Adipocyte (in vitro differentiated cells): ENCODE measurements at regions not wholly inside any gene's neighbourhood (a gene's known extent, or its start where the extent isn't known, plus 50 kb on each side); places are given as distances from the start of the nearest gene placed in this dataset.
A peak's percentile ranks its signal among the peaks of the same experiment; 100 is the strongest.

Experiments
- DNase-seq: peaks from one replicate; pipeline ENCODE4 v3.0.0-alpha.2; 2015; ENCODE audit warnings: low read depth
- H3K27me3 ChIP-seq: replicated peaks from 2 replicates; pipeline ENCODE4 v1.7.0; 2013; ENCODE audit warnings: mild to moderate bottlenecking, low read length, moderate library complexity; ENCODE audit not compliant: control insufficient read depth, insufficient read depth
- H3K36me3 ChIP-seq: 2 replicates; pipeline ENCODE4 v1.7.0; 2013; ENCODE audit warnings: low read length, mild to moderate bottlenecking, moderate library complexity; ENCODE audit not compliant: control insufficient read depth, insufficient read depth, severe bottlenecking
- H3K4me1 ChIP-seq: 2 replicates; pipeline ENCODE4 v1.7.0; 2013; ENCODE audit warnings: mild to moderate bottlenecking, low read length, moderate library complexity; ENCODE audit not compliant: control insufficient read depth, insufficient read depth
- H3K4me3 ChIP-seq: 2 replicates; pipeline ENCODE4 v1.7.0; 2013; ENCODE audit warnings: mild to moderate bottlenecking, low read length, moderate library complexity
- H3K9ac ChIP-seq: 2 replicates; pipeline ENCODE4 v1.7.0; 2013; ENCODE audit warnings: mild to moderate bottlenecking, low read length, moderate library complexity
- H3K9me3 ChIP-seq: 2 replicates; pipeline ENCODE4 v1.7.0; 2013; ENCODE audit warnings: mild to moderate bottlenecking, low read length, moderate library complexity; ENCODE audit not compliant: control insufficient read depth

DNA sequence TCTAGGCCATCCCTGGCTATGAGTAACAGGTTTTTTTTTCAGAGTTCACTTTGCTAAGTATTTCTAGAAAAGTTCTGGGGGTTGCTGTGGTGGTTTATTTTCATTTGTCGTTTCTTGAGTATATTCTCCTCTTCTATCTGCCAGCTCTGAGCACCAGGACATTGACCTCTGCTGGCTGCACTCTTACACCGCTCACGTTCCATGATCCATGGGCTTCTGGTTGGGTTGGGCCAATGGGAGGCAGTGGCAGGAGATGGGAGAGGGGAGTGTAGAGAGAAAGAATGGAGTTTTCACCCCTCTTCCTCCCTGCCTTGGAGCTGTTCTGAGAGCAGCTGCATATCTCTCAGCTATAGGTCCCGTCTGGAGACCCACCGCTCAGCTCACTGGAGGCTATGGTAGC is 161.0 kb upstream of the ATXN1 start:
- no peak for DNase-seq
- H3K4me1 ChIP-seq: peaks cover 13% of the 10 kb centered on the region
- H3K36me3 ChIP-seq: no peaks in the 10 kb centered on the region
- H3K9ac ChIP-seq: no peak overlapping the region
- H3K27me3 ChIP-seq: no peaks in the 10 kb centered on the region
- no peak overlapping the region for H3K4me3 ChIP-seq
- H3K9me3 ChIP-seq: no peaks in the 10 kb centered on the region

DNA sequence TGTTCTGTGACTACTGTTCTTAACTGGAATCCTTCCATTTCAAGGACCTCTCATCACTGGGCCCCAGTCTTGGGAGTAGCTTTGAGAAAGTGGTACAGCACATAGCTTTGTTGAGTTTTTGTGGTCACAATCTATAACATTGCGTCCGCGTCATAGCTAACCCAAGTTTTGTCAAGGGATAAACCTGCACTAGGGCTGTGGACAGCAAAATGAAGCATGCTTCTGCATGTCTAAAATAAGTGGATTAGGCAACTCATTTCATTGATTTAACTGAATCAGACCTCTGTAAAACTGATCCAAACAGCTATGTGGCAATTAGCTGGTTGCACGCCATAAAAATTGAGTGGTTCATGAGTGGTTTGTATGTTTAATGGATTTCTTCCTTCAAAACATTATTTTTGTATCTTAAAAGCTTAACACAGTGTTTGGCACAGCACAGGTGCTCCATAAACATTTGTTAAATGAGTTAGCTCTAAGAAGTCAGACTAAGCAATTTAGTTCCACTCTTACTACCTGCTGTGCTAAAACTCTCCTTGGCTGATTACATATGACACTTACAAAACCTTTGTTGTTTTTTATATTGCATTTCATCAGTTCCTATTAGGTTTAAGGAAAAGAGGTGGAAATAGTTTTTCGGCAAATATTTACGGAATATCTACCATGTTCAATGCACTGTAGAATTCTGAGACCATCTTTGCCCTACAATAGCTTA is 160.3 kb upstream of the ATXN1 start:
- no peaks in the 10 kb centered on the region for H3K27me3 ChIP-seq
- no peaks in the 10 kb centered on the region for H3K9me3 ChIP-seq
- H3K4me3 ChIP-seq: no peak overlapping the region

DNA sequence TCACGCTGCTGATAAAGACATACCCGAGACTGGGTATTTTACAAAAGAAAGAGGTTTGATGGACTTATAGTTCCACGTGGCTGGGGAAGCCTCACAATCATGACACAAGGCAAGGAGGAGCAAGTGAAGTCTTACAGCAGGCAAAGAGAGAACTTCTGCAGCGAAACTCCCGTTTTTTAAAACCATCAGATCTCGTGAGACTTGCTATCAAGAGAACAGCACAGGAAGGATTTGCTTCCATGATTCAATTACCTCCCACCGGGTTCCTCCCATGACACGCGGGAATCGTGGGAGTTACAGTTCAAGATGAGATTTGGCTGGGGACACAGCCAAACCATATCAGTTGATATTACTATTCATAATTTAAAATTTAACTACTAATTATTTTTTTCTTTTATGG is 157.3 kb upstream of the ATXN1 start:
- Histone ChIP-seq H3K4me1 (peaks cover 13% of the 10 kb centered on the region), H3K36me3 (no peaks in the 10 kb centered on the region), H3K4me3 (no peak overlapping the region), H3K9ac (no peak overlapping the region), H3K9me3 (peaks cover 10% of the 10 kb centered on the region), H3K27me3 (no peaks in the 10 kb centered on the region)
- DNase-seq: no peak

More for the DNA sequence above, 160.3 kb upstream of the ATXN1 start:
- DNase-seq: peak; percentile 14
- no peaks in the 10 kb centered on the region for H3K36me3 ChIP-seq
- H3K4me1 ChIP-seq: peaks cover 13% of the 10 kb centered on the region
- no peak overlapping the region for H3K9ac ChIP-seq

DNA sequence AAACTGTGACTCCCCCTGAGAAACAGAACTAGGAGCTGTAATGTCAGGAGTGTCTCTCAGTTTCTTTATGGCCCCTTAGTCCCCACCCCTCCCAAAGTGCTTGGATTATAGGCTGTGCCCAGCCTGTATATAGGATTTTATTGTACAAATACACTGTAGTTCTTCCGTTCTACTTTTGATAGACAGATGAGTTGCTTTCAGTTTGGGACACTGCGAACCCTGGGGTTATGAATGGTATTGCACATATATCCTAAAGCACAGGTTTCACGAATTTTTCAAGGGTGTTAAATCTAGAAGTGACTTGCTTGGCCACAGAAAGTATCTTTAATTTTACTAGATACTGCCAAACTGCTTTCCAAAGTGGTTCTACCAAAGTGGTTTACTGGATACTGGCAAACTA is 152.9 kb upstream of the ATXN1 start:
- Histone ChIP-seq H3K36me3 (no peaks in the 10 kb centered on the region), H3K27me3 (no peaks in the 10 kb centered on the region), H3K9me3 (peaks cover 19% of the 10 kb centered on the region), H3K4me3 (no peak overlapping the region), H3K4me1 (peaks cover 14% of the 10 kb centered on the region), H3K9ac (no peak overlapping the region)
- no peak for DNase-seq

DNA sequence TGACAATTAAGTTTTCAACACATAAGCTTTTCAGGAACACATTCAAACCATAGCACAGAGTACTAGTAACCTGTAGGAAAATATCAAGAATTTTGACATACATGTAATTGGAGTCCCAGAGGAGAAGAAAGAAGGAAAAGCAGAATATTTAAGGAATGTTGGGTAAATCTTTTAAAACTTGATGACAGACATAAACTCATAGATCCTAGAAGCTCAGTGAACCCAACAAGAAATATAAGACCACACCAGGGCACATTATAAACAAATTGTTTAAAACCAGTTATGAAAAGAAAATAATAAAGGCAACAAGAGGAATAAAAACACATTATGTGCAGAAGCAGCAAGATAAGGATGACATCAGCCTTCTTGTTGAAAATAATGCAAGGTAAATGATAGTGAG is 151.5 kb upstream of the ATXN1 start:
- H3K36me3 ChIP-seq: no peaks in the 10 kb centered on the region
- no peaks in the 10 kb centered on the region for H3K27me3 ChIP-seq
- peaks cover 19% of the 10 kb centered on the region for H3K9me3 ChIP-seq
- peaks cover 14% of the 10 kb centered on the region for H3K4me1 ChIP-seq
- DNase-seq: no peak
- no peak overlapping the region for H3K4me3 ChIP-seq
- no peak overlapping the region for H3K9ac ChIP-seq

DNA sequence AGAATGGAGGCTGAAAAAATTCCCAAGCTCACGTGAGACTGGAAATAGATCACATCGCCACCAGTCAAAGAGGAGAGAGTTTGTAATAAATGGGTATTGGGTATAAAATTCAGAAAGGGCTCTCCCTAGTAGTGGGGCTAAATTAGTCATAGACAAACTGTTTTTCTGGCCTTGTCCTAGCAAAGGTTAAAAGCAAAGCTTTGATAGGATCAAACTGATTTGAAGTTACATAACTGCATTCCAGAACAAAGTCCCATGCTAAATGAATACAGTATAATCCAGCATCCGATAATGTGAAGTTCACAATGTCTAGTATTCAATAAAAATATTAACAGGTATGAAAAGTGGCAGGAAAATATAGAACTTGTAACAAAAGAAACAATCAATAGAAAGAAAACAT is 149.8 kb upstream of the ATXN1 start:
- no peak overlapping the region for H3K4me3 ChIP-seq
- H3K36me3 ChIP-seq: no peaks in the 10 kb centered on the region
- H3K27me3 ChIP-seq: no peaks in the 10 kb centered on the region
- DNase-seq: no peak
- peaks cover 19% of the 10 kb centered on the region for H3K9me3 ChIP-seq
- peaks cover 14% of the 10 kb centered on the region for H3K4me1 ChIP-seq
- H3K9ac ChIP-seq: no peak overlapping the region

DNA sequence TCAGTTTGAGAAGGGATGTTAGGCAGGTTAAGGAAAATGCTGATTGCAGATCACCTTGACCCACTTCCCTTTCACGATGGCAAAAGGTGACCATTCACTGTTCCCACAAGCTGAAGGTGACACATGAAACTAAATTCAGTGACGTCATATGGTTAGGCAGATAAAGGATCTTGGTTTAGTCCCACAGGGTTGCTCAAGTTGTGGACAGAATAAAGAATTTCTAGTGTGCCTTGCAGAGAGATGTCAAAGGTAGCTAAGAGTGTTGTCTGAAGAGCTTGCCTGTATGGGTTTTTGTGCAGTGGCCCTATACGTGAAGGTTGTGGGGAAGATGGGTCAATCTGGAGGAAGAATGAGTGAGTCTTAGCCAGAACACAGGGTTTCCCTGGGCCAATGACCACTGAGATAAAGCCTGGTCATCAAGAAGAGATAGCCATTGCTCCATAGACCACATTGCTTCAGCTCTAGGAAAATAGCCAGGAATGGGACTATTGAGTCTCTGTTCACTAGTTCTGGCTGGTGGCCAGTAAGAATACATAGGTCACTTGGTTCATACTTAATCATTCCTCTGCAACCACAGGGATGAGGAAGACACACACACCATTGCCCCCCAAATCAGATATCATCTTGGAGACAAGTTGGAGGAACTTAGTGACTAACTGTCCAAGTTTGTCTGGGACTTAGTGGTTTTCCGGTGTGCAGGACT is 148.5 kb upstream of the ATXN1 start:
- Histone ChIP-seq H3K9me3 (peaks cover 19% of the 10 kb centered on the region), H3K9ac (no peak overlapping the region), H3K27me3 (no peaks in the 10 kb centered on the region), H3K4me3 (no peak overlapping the region), H3K36me3 (no peaks in the 10 kb centered on the region), H3K4me1 (peaks cover 14% of the 10 kb centered on the region)
- DNase-seq: peak; percentile 35

DNA sequence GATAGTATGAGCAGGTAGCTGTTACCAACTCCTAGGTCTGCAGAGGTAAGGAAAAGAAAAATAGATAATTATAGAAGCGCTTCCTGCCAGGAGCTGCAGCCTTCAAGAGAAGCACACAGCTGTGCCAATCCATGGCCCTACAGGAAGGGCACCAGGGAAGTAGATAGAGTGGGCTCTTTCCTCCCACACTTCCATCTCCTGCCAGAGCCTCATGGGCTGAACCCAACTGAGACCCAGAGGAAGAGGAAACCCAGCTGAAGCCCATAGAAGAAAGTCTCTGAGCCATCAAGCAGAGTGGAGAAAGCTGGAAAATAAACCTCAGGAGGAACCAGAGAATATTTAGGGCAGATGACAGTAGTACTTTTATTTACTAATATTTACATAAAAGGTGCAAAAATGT is 146.7 kb upstream of the ATXN1 start:
- H3K9me3 ChIP-seq: peaks cover 3% of the 10 kb centered on the region

DNA sequence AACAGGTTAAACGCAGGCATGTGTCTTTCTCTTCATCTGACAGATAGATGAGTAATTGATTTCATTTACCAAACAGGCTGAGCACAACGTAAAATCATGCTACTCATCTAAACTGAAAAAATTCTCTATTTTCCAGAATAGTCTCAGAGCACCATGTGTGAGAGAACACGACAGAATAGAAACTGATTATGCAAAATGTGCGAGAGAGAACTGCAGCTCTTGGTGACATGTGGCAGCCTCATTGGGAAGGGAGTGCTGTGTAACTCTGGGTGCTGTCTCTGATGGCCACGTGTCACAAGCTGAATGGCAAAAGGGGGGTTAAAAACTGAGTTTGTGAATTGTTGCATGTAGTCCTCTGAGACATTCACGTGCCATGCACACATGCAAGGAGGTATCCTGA is 143.7 kb upstream of the ATXN1 start:
- no peak overlapping the region for H3K9ac ChIP-seq
- no peaks in the 10 kb centered on the region for H3K27me3 ChIP-seq
- H3K4me1 ChIP-seq: peaks cover 25% of the 10 kb centered on the region
- no peak overlapping the region for H3K4me3 ChIP-seq
- H3K36me3 ChIP-seq: no peaks in the 10 kb centered on the region
- DNase-seq: no peak
- H3K9me3 ChIP-seq: no peaks in the 10 kb centered on the region

More for the DNA sequence above, 146.7 kb upstream of the ATXN1 start:
- Histone ChIP-seq H3K36me3 (no peaks in the 10 kb centered on the region), H3K27me3 (no peaks in the 10 kb centered on the region), H3K4me1 (peaks cover 22% of the 10 kb centered on the region), H3K9ac (no peak overlapping the region), H3K4me3 (no peak overlapping the region)
- no peak for DNase-seq

DNA sequence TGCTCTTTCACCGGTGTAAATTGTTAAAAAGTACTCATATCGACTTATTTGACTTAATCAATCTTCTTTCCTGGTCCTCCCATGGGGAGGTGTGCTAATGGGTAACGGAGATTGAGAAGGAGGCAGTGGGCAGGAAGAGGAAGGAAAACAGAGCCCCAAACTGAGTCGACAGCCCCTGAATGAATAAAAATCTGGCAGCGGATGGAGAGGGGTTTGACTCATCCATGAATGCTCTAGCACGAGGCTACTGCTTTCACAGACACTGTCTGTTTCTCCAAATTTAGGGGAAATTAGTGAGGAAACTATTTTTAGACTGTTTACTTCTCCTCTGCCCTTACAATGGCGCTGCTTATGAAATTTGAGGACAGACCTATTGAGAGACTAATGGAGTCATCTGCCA is 142.2 kb upstream of the ATXN1 start:
- Histone ChIP-seq H3K4me3 (no peak overlapping the region), H3K27me3 (no peaks in the 10 kb centered on the region), H3K4me1 (peaks cover 18% of the 10 kb centered on the region), H3K9me3 (no peaks in the 10 kb centered on the region), H3K36me3 (no peaks in the 10 kb centered on the region), H3K9ac (no peak overlapping the region)
- peak; percentile 47 for DNase-seq

DNA sequence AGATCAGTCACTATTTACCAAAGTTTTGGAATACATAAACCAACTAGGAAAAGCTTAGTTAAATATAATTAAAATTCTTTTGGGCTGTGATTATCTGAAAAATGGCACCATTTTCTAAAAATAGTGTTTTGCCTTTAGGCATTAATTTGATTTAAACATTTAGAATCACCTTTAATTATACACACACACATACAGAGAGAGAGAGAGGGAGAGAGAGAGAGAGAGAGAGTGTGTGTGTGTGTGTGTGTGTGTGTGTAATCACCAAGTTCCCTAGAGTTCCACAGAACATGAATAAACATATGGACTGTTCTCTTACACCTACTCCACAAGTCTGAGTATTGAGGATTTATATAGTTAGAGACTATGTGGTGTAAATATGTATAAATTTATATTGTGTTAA is 141.2 kb upstream of the ATXN1 start:
- no peaks in the 10 kb centered on the region for H3K36me3 ChIP-seq
- no peak for DNase-seq
- H3K4me1 ChIP-seq: peaks cover 18% of the 10 kb centered on the region
- no peak overlapping the region for H3K9ac ChIP-seq
- no peak overlapping the region for H3K4me3 ChIP-seq
- H3K9me3 ChIP-seq: no peaks in the 10 kb centered on the region
- no peaks in the 10 kb centered on the region for H3K27me3 ChIP-seq
